ENCODE measurements at regions not wholly inside any gene's neighbourhood (a gene's known extent, or its start where the extent isn't known, plus 50 kb on each side); places are given as distances from the start of the nearest gene placed in this dataset.

GRCh38 chr19:23999821-24000610 lies 85.3 kb downstream of the ZNF726 start:
- no peak overlapping the region for H3K4me3 ChIP-seq (ENCODE audit: low read depth, low read length)
- TF ChIP-seq CTCF (IDR thresholded peaks at IDR 0.05; ENCODE audit: insufficient read depth, low read depth, low read length) = no peak
- no peak for DNase-seq (ENCODE audit: low read depth)

- H3K4me3 ChIP-seq (ENCODE audit: low read depth, low read length) = no peak overlapping the region
- DNase-seq (ENCODE audit: low read depth) = no peak
- no peak for TF ChIP-seq CTCF (IDR thresholded peaks at IDR 0.05; ENCODE audit: insufficient read depth, low read depth, low read length)
These were observed 86.0 kb downstream of the ZNF726 start for GRCh38 chr19:24000656-24001055.

- no peak for TF ChIP-seq CTCF (IDR thresholded peaks at IDR 0.05; ENCODE audit: insufficient read depth, low read depth, low read length)
- no peak for DNase-seq (ENCODE audit: low read depth)
- H3K4me3 ChIP-seq (ENCODE audit: low read depth, low read length) = no peak overlapping the region
These were observed 84.6 kb upstream of the ZNF254 start for GRCh38 chr19:24002256-24002945.

GRCh38 chr19:24003537-24003936 lies 83.5 kb upstream of the ZNF254 start:
- no peak overlapping the region for H3K4me3 ChIP-seq (ENCODE audit: low read depth, low read length)
- TF ChIP-seq CTCF (IDR thresholded peaks at IDR 0.05; ENCODE audit: insufficient read depth, low read depth, low read length) = no peak
- no peak for DNase-seq (ENCODE audit: low read depth)

GRCh38 chr19:24004166-24004565 lies 82.8 kb upstream of the ZNF254 start:
- H3K4me3 ChIP-seq (ENCODE audit: low read depth, low read length) = no peak overlapping the region
- no peak for DNase-seq (ENCODE audit: low read depth)
- TF ChIP-seq CTCF (IDR thresholded peaks at IDR 0.05; ENCODE audit: insufficient read depth, low read depth, low read length) = no peak

GRCh38 chr19:24029941-24030636 lies 56.9 kb upstream of the ZNF254 start:
- DNase-seq (ENCODE audit: low read depth) = no peak
- H3K4me3 ChIP-seq (ENCODE audit: low read depth, low read length) = no peak overlapping the region
- TF ChIP-seq CTCF (IDR thresholded peaks at IDR 0.05; ENCODE audit: insufficient read depth, low read depth, low read length) = no peak

All from fibroblast of villous mesenchyme (primary cell).